Stimulated activated CD8-positive, alpha-beta memory T cell treated with anti-CD3 and anti-CD28 coated beads, Interleukin-2, amount 100 ng/mL, for 1 hour (primary cell): ENCODE measurements at regions not wholly inside any gene's neighbourhood (a gene's known extent, or its start where the extent isn't known, plus 50 kb on each side); places are given as distances from the start of the nearest gene placed in this dataset.
"Not testable (repeated sequence)": the region's sequence is repeated elsewhere in the genome, so short reads cannot be mapped to it uniquely, and the experiment has no call there.

Experiments used
- DNase-seq, 2 donors: peaks; one replicate each; pipeline ENCODE4 v3.0.0-alpha.2; 2020; ENCODE audit warnings: low read depth in 2 of 2

DNA sequence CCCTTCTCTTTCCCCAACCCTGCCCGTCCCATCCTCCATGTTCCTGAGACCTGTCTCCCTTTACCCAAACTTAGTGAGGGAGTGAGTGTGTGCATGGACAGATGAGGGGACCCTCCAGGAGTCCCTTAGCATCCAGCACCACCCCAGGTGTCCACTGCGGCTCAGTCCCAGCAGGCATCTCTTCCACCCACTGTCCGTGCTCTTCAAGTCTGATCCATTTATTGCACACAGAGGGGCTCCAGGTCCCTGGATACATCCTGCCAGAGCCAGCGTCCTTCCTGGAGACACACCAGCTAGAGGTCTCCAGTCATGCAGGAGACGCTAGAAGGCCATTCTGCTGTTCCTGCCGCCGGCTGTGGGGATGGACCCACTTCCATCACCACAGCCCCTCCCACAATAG, 239.2 kb downstream of the ADGRD1 start:
- DNase-seq: no peak

DNA sequence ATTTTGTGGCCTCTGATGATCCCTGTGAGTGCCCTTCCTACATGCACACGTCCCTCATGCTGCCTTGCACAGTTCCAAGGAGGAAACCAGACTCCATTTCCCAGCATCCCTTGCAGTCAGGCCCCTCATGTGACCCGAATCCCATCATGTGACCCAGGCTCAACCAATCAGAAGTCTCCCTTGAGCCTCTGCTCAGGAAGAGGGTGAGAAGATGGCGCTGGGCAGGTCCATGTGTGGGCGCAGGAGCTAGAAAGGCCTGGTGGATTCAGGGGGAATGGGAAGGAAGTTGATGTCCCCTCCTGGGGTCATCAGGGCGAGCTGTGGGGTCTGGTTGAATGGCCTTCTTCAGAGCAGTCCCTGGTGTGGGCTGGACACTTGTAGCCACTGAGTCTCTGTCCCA, 240.5 kb downstream of the ADGRD1 start:
- no peak for DNase-seq

DNA sequence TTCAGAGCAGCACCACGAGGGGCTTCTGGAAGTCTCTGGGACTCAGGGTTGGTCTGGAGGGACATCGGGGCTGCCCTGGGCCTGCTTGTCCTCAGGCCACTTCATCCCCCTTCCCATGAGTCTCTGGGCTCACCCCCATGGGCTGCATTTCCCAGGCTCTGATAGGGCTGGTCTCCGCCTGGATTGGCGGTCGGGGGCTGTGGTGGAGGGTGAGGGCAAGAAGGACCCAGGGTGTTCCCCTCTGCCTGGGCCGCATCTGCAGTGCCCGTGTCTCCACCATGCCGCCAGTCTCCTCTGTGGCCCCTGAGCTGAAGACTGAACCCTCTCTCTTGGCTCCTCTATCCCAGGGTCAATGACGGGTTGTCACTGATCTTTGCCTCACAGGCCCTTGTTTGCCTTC, 242.1 kb downstream of the ADGRD1 start:
- no peak for DNase-seq

GRCh38 chr12:131196220-131196619, 242.5 kb downstream of the ADGRD1 start:
- no peak for DNase-seq

DNA sequence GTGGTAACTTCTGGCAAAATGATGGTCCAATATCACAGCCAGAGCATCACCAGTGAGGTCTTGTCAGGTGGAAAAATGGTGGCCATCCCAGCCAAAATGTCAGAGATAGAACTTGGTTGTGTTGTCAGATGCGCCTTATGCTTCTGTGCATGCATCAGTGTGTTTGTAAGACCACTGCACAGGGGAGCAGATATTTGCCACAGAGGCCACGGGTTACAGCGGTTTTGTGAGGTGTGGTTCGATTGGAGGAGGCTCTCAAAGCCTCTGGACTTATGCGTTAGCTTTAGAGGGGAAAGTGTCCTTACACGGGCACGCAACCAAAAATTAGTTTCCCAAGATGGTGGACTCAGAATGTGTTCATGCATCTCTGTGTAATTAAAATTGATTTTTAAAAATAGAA, 243.8 kb downstream of the ADGRD1 start:
- no peak for DNase-seq

GRCh38 chr12:131199221-131199620, 245.5 kb downstream of the ADGRD1 start:
- DNase-seq: no peak

GRCh38 chr12:131201912-131202311, 248.2 kb downstream of the ADGRD1 start:
- not testable (repeated sequence) for DNase-seq

- no peak for DNase-seq
These were observed 249.1 kb downstream of the ADGRD1 start for GRCh38 chr12:131202592-131203378.

- no peak for DNase-seq
These were observed 250.1 kb downstream of the ADGRD1 start for GRCh38 chr12:131203666-131204415.

- DNase-seq: no peak
These were observed 250.9 kb downstream of the ADGRD1 start for GRCh38 chr12:131204416-131205274.

GRCh38 chr12:131205275-131205933, 251.7 kb downstream of the ADGRD1 start:
- not testable (repeated sequence) for DNase-seq

GRCh38 chr12:131206630-131207299, 253.1 kb downstream of the ADGRD1 start:
- DNase-seq: not testable (repeated sequence)

GRCh38 chr12:131207300-131207660, 253.6 kb downstream of the ADGRD1 start:
- DNase-seq: not testable (repeated sequence)

- not testable (repeated sequence) for DNase-seq
These were observed 254.1 kb downstream of the ADGRD1 start for GRCh38 chr12:131207841-131208240.

GRCh38 chr12:131208425-131208824, 254.7 kb downstream of the ADGRD1 start:
- no peak for DNase-seq

GRCh38 chr12:131209082-131210070, 255.7 kb downstream of the ADGRD1 start:
- DNase-seq: no peak

DNA sequence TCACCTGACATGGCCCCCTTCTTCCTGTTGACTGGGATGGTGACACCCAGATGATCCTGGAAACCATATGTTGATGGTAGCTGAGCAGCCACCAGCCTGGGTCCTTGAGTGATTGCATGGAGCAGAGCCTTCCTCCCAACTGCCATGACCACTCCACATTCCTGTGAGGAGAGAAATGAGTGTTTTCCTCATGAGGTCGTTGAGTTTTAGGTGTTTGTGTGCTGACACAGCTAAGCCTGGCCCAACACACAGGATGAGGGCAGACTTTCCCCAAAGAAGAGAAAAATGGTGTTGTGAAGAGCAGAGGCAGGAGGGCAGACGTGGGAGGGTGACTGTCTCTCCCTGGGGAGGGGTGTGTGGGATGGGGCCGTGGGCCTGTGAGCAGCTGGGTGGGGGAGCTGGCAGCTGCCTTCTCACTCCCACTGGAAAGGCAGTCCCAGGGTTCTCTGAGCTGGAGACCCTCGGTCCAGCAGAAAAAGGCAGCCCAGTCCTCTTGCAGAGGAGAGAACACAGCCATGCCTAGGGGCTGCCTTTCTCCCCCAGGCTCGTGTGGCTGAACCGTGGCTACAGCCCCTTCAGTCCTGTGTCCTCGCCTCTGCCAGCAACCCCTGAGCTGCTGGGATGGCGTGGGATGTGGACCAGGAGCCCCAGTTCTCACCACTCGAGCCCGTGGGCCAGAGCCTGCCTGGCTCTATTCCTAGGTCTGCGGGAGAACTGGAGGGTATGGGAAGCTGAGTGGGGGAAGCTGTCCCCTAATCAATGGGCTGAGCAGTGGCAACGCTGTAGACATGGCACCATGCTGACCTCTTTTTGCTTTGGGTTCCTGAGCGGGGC, 257.0 kb downstream of the ADGRD1 start:
- DNase-seq: no peak

DNA sequence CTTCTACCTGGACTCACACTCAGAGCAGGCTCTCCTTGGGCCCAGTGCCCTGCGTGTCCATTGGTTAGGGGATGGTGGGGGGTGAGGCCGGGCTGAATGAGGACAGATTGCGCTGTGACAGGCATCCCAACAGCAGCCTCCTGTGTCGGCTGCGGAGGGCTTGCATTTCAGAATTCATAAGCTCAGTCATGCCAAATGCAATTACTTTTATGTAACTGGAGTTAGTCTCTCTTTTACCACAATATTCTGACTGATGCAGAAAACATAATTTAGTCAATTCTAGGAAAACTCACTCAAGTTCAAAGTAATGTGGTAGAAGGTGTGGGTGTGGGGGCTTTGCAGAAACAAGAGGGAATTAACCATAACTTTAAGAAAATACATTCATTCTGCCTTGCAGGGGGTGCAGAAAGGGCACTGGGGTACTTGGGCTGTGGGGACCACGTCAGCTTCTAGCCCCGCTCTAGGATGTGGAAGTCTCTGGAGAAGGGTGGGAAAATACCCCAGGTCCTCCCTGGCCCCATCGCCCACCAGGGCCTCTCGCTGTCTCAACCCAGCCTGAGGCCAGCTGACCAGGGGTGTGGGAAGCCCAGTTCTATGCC, 257.7 kb downstream of the ADGRD1 start:
- DNase-seq: no peak
